ENCODE measurements at regions not wholly inside any gene's neighbourhood (a gene's known extent, or its start where the extent isn't known, plus 50 kb on each side); places are given as distances from the start of the nearest gene placed in this dataset.

GRCh38 chr11:104435494-104435893 lies 271.5 kb upstream of the PDGFD start:
- DNase-seq (ENCODE audit: low read depth, low spot score), result no peak

DNA sequence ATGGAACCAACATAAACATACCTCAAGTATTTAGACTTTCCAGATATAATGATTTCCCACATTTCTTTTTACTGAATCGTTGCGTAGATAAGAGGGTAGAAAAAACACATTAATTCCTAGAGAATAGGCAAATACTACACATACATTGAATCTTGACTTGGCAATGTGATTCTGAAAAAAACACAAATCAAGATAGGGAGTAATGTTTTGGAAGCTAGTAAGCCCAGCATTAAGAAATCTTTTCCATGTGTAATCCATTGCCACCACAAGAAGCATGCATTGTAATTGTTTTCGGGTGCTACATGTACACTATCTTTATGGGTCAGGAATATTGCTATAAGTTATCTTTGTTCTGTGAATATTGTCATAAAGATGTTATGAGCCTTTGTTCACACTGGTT lies 269.8 kb upstream of the PDGFD start:
- DNase-seq (ENCODE audit: low read depth, low spot score), result no peak

DNA sequence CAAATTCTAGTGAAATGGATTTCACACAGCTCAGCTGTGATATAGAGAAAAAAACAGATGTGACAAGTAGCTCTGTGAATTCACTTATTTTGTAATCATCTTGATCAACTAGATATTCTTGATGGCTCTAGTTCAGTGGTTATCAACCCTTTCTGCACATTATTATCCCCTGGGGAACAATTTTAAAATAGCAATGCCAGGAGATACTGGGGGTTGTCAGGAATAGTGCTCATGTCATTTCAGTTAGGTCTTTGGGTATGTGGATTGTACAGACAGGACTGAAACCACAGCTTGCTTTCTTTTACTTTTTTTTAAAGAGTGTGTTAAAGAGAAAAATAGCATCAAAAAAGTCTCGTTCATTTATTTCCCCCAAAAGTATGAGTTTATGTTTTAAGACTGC lies 269.0 kb upstream of the PDGFD start:
- DNase-seq (ENCODE audit: low read depth, low spot score), result no peak

DNA sequence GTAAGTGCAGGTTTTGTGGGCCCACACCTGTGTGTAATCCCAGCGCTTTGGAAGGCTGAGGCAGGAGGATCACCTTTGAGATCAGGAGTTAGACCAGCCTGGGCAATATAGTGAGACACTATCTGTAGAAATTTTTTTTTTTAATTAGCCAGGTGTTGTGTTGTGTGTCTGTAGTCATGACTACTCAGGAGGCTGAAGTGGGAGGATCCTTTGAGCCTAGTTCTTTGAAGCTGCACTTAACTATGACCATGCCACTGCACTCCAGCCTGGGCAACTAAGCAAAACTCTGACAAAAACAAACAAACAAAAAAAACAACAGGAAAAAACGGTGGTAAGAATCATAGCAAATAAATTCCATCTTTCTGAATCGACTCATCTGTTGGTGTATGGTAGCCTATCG lies 268.6 kb upstream of the PDGFD start:
- no peak for DNase-seq (ENCODE audit: low read depth, low spot score)

- no peak for DNase-seq (ENCODE audit: low read depth, low spot score)
Measured at GRCh38 chr11:104422324-104422944, 258.5 kb upstream of the PDGFD start.

GRCh38 chr11:104410336-104410735 lies 246.4 kb upstream of the PDGFD start:
- DNase-seq (ENCODE audit: low read depth, low spot score), result no peak

GRCh38 chr11:104408630-104409029 lies 244.7 kb upstream of the PDGFD start:
- DNase-seq (ENCODE audit: low read depth, low spot score), result no peak

- DNase-seq (ENCODE audit: low read depth, low spot score), result no peak
Measured at GRCh38 chr11:104405277-104405676, 241.3 kb upstream of the PDGFD start.

- DNase-seq (ENCODE audit: low read depth, low spot score), result no peak
Measured at GRCh38 chr11:104404231-104405175, 240.6 kb upstream of the PDGFD start.

DNA sequence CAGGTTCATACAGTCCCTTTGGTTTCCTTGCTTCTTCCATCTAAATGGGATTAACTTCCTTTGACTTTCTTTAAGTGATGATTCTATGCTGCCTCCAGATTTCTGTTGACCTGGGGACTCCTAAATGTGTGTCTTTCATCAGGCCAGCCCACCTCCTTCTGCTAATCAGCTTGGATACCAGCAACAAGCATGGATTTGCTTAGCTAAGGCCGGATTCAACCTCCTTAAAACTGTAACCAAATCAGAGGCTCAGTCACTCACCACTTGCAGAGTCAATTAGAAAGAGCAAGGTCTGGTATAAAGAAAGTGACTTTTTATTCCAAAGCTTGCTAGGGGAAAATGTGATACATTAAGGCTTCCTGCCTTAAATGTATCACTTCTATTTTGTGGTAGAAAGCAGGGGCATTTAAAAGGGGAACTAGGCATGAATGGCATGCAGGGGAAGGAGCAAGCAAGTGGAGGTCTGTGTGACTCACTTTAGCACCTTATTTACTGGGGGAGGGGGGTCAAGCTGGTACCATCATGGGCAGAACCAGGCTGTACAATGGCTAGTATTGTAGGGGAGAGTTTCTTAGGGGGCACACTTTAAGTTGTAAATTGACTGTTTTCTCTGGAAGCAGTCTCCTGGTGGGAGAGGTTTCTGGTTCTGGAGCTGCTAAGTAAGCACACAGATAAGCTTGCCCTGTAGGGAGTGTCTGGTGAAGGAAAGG lies 239.0 kb upstream of the PDGFD start:
- DNase-seq (ENCODE audit: low read depth, low spot score), result no peak

DNA sequence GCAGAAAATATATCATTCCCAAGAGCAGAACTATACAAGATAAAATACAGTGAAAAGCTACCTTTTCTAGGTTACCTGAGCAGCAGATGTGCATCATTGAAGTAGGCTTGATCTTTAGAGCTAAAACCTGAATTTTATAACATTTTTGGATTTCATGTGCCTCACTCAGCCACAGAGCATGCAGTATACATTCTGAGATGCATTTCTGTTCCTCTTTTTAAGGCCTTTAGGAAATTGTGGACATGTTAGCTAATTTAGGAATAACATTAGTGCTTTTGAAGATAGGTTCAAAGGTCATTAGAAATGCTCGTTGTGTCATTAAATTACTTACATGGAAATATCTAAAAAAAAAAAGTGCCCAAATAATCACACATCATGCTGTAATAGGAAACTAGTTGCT lies 230.6 kb upstream of the PDGFD start:
- DNase-seq (ENCODE audit: low read depth, low spot score), result no peak

DNA sequence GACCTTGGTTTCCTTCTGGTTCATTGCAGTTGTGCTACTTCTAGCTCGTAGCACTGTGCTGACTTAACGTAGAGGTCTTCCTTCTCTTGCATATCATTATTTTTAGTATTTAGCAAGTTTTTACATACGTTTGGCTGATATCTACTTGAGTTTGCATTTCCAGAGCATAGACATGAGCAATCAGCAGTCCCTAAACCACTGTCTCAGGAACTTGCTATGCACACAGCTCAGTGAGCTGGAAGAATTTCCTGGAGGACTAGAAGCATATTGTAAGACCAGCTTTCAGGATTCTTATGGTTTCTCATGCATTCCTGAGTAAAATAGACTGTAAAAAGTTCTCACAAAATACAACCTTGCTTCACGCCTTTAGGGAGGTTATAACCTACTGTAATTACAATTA lies 226.7 kb upstream of the PDGFD start:
- no peak for DNase-seq (ENCODE audit: low read depth, low spot score)

DNA sequence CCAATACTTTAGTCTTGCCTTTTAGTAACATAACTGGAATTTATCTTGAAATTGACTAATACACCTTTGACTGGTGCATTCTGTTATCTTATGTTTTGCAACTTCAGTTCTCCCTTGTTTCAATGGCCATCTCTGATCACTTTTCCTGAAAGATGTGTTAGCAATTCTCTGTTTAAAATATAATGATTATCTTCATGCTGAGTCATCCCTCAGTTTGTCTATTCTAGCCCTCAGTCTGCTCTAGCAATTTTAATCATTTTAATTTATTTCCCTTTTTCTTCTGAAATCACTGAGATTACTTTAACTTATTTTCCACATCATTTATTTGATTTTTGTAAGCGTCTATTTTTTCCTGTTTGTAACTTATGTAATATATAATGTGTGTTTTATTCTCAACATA lies 221.9 kb upstream of the PDGFD start:
- DNase-seq (ENCODE audit: low read depth, low spot score), result no peak

DNA sequence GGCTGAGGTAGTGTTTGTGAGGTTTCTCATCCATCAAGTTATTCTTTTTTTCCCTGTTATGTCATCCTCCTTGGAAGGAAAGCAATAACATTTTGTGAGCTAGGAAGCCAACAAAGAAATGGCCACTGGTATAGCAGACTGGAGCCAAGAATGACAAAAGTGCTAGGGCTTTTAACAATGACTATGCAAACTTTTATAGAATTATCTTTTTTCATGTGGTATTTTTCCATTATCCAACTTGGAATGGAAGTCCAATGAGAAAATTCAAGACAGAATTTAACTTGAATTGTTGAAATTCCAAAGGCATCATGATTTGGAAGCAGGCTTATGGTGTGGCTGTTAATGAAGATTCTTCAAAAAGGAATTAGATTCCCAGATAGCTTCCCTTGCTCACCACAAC lies 216.4 kb upstream of the PDGFD start:
- no peak for DNase-seq (ENCODE audit: low read depth, low spot score)

DNA sequence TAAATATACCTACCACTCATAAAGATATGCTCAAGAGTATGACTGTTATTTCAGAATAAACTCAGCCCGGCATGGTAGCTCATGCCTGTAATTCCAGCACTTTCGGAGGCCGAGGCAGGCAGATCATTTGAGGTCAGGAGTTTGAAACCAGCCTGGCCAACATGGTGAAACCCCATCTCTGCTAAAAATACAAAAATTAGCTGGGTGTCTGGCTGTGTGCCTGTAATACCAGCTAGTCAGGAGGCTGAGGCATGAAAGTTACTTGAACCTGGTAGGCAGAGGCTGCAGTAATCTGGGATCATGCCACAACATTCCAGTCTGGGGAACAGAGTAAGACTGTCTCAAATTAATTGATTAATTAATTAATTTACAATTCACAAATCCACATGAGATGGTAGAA lies 208.2 kb upstream of the PDGFD start:
- DNase-seq (ENCODE audit: low read depth, low spot score), result no peak

DNA sequence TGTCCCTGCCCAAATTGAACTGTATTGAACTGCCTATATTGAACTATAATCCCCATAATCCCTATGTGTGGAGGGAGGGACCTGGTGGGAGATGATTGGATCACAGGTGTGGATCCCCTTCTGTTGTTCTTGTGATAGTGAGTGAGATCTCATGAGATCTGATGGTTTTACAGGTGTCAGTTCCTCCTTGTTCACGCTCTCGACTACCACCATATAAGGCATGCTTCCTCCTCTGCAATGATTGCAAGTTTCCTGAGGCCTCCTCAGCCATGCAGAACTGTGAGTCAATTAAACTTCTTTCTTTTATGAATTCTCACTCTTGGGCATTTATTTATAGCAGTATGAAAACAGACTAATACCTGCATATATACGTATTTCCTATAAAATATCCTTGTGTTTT lies 206.5 kb upstream of the PDGFD start:
- no peak for DNase-seq (ENCODE audit: low read depth, low spot score)

DNA sequence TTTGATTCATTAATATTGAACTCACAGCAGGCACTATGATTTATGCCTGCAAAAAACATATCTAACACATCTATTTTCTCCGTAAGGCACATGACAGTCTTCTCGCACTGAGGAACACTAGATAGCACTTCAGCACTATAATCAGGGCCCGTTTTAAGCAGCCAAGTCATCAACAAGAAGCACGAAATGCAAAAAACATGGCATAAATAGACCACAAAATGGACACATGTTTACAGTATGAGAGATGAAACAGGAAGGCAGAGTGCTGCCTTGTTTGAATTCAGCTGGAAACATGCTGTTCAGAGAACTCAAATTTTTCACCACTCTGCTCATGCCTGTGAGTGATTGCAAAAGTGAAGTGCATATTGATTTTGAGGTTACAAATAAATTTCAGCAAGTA lies 205.8 kb upstream of the PDGFD start:
- DNase-seq (ENCODE audit: low read depth, low spot score), result no peak

- no peak for DNase-seq (ENCODE audit: low read depth, low spot score)
Measured at GRCh38 chr11:104366321-104366734, 202.4 kb upstream of the PDGFD start.

DNA sequence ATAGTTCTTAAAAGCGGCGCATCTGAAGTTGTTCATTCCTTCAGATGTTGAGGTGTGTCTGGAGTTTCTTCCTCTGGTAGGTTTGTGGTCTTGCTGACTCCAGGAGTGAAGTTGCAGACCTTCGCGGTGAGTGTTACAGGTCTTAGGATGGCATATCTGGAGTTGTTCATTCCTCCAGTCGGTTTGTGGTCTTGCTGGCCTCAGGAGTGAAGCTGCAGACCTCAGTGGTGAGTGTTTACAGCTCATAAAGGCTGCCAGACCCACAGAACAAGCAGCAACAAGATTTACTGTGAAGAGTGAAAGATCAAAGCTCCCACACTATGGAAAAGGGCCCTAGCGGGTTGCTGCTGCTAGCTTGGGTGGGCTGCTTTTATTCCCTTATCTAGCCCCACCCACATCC lies 201.7 kb upstream of the PDGFD start:
- DNase-seq (ENCODE audit: low read depth, low spot score), result no peak

GRCh38 chr11:104361975-104362374 lies 198.0 kb upstream of the PDGFD start:
- DNase-seq (ENCODE audit: low read depth, low spot score), result no peak

DNA sequence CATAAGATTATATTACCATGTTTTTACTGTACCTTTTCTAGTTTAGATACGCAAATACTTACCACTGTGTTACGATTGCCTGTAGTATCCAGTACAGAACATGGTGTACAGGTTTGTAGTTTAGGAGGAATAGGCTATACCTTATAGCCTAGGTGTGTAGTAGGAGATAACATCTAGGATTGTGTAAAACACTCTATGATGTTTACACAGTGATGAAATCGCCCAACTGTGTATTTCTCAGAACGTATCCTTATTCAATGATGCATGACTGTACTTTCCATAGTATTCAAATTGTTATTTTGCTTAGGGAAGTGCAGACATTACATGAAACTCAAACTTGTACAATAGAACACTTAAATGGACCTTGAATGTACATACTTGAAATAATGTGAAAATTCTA lies 188.1 kb upstream of the PDGFD start:
- DNase-seq (ENCODE audit: low read depth, low spot score), result no peak

- no peak for DNase-seq (ENCODE audit: low read depth, low spot score)
Measured at GRCh38 chr11:104343578-104343977, 179.6 kb upstream of the PDGFD start.

All from pulmonary artery endothelial cell (primary cell).